Natural killer cell (primary cell): ENCODE measurements at regions not wholly inside any gene's neighbourhood (a gene's known extent, or its start where the extent isn't known, plus 50 kb on each side); places are given as distances from the start of the nearest gene placed in this dataset.

ENCODE experiments used
- ATAC-seq, 3 donors: fragments of 150-1000 bp in 2 of 3; fragments of 200-7000 bp in 1 of 3; cut with Tn5 transposase; 1 replicate in 1 of 3; 2 replicates in 2 of 3; pipeline ENCODE4 v1.10.0; 2021; ENCODE audit warnings: mild to moderate bottlenecking in 2 of 3, moderate library complexity in 2 of 3
- DNase-seq, 2 donors: peaks; one replicate each; pipeline versions ENCODE4 v3.0.0 to v3.0.0-alpha.2; 2013 to 2021; ENCODE audit warnings: mixed read lengths in 1 of 2
- H3K27ac ChIP-seq: one replicate; pipeline ENCODE4 v1.5.1; 2013; ENCODE audit warnings: mild to moderate bottlenecking, low read length
- H3K27me3 ChIP-seq: one replicate; pipeline ENCODE4 v1.6.1; 2013; ENCODE audit warnings: low read length; ENCODE audit not compliant: control insufficient read depth, insufficient read depth
- H3K36me3 ChIP-seq: one replicate; pipeline ENCODE4 v1.6.1; 2013; ENCODE audit warnings: low read length; ENCODE audit not compliant: control insufficient read depth, insufficient read depth
- H3K4me1 ChIP-seq: one replicate; pipeline ENCODE4 v1.6.1; 2013; ENCODE audit warnings: low read length; ENCODE audit not compliant: control insufficient read depth, insufficient read depth
- H3K4me3 ChIP-seq: one replicate; pipeline ENCODE4 v1.5.1; 2013; ENCODE audit warnings: low read length
- H3K9me3 ChIP-seq: one replicate; pipeline ENCODE4 v1.6.1; 2013; ENCODE audit warnings: low read length; ENCODE audit not compliant: control insufficient read depth, insufficient read depth
- H3K27ac Mint-ChIP-seq, 2 donors: one replicate each; pipeline ENCODE4 v1.8.0; 2022; ENCODE audit warnings: mild to moderate bottlenecking in 2 of 2, mixed read lengths in 2 of 2, moderate library complexity in 1 of 2
- H3K27me3 Mint-ChIP-seq, 2 donors: one replicate each; pipeline ENCODE4 v1.8.0; 2022; ENCODE audit warnings: low read depth in 2 of 2, mixed read lengths in 2 of 2
- H3K36me3 Mint-ChIP-seq: one replicate; pipeline ENCODE4 v1.8.0; 2022; ENCODE audit warnings: mixed read lengths
- H3K4me1 Mint-ChIP-seq, 2 donors: one replicate each; pipeline ENCODE4 v1.8.0; 2022; ENCODE audit warnings: mixed read lengths in 2 of 2
- H3K4me3 Mint-ChIP-seq: one replicate; pipeline ENCODE4 v1.8.0; 2022; ENCODE audit warnings: mild to moderate bottlenecking, moderate library complexity, mixed read lengths
- H3K9me3 Mint-ChIP-seq, 2 donors: one replicate each; pipeline ENCODE4 v1.8.0; 2022; ENCODE audit warnings: mixed read lengths in 2 of 2
- WGBS: methylation state at CpG from one replicate; pipeline ENCODE4 v1.1.7; 2013; ENCODE audit warnings: missing lambda C conversion rate; ENCODE audit not compliant: insufficient coverage; 5-methylcytosine and 5-hydroxymethylcytosine counted together
- intact Hi-C: fragments of 100-400 bp; cut with micrococcal nuclease; formaldehyde crosslinking; loops from one replicate; pipeline ENCODE4 v1.14.2; 2022
- TF ChIP-seq, protein P1 (sequence below): fragments of 200-600 bp; IDR thresholded peaks from one replicate; pipeline ENCODE4 v1.8.0; 2022; ENCODE audit warnings: antibody characterized with exemption

DNA sequence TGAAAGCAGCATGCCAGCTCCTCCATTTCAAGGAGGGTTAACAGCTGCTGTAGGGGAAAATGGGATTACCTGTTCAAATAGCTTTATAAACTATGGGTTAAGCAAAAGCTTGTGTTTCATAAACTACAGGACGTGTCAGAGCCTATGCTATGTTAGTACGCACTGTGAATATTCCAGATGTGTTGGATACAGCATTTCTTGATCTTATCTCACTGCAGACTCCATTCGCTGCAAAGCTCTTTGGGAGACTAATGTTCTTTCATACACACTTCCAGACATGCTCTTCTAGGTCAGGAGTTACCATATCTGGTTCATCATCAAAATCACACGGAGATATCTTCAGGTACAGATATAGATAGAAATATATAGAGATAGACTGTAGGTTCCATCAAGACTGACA is 281.2 kb upstream of the FAM241A start:
- TF ChIP-seq, protein P1, sequence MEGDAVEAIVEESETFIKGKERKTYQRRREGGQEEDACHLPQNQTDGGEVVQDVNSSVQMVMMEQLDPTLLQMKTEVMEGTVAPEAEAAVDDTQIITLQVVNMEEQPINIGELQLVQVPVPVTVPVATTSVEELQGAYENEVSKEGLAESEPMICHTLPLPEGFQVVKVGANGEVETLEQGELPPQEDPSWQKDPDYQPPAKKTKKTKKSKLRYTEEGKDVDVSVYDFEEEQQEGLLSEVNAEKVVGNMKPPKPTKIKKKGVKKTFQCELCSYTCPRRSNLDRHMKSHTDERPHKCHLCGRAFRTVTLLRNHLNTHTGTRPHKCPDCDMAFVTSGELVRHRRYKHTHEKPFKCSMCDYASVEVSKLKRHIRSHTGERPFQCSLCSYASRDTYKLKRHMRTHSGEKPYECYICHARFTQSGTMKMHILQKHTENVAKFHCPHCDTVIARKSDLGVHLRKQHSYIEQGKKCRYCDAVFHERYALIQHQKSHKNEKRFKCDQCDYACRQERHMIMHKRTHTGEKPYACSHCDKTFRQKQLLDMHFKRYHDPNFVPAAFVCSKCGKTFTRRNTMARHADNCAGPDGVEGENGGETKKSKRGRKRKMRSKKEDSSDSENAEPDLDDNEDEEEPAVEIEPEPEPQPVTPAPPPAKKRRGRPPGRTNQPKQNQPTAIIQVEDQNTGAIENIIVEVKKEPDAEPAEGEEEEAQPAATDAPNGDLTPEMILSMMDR = no peak
- Histone ChIP-seq H3K9me3 (no peaks in the 10 kb centered on the region), H3K36me3 (no peaks in the 10 kb centered on the region), H3K27me3 (no peaks in the 10 kb centered on the region), H3K4me1 (no peaks in the 10 kb centered on the region), H3K4me3 (no peak overlapping the region), H3K27ac (no peak overlapping the region)
- ATAC-seq (no peak), DNase-seq (no peak)
- no peak overlapping the region for H3K27ac Mint-ChIP-seq
- 87% methylated on average over 4 of the region's 4 CpGs for WGBS
- H3K27me3 Mint-ChIP-seq = no peaks in the 10 kb centered on the region
- no peaks in the 10 kb centered on the region for H3K4me1 Mint-ChIP-seq
- intact Hi-C loops = no loop called here
- H3K9me3 Mint-ChIP-seq = peaks cover 6 to 10% of the 10 kb centered on the region in 2 donors
- H3K36me3 Mint-ChIP-seq = no peaks in the 10 kb centered on the region
- H3K4me3 Mint-ChIP-seq = no peak overlapping the region

DNA sequence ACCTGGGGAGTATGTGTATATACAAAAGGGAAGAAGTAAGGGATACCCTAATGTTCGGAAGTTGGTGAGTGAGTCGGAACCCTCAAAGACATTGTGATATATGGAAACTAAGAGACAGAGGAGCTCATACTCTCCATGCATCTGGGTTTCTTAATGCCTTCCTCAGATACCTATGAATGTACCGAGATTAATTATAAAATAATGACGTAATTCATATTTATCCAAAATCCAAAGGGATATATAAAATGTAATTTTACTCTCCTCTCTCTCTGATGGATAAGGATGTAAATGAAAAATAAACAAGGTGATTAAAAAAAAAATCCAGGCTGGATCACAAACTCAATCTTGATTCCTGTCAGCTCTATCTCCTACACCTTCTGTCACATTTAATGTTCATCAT is 275.9 kb upstream of the FAM241A start:
- Mint-ChIP-seq H3K36me3 (no peaks in the 10 kb centered on the region), H3K27me3 (no peaks in the 10 kb centered on the region), H3K9me3 (peaks cover 6 to 8% of the 10 kb centered on the region in 2 donors), H3K4me1 (no peaks in the 10 kb centered on the region), H3K27ac (no peak overlapping the region), H3K4me3 (no peak overlapping the region)
- H3K36me3 ChIP-seq = no peaks in the 10 kb centered on the region
- DNase-seq = no peak
- intact Hi-C loops = no loop called here
- no peaks in the 10 kb centered on the region for H3K9me3 ChIP-seq
- no peak for ATAC-seq
- 89% methylated on average over 2 of the region's 4 CpGs for WGBS
- no peaks in the 10 kb centered on the region for H3K4me1 ChIP-seq
- TF ChIP-seq, protein P1 = no peak
- no peaks in the 10 kb centered on the region for H3K27me3 ChIP-seq
- no peak overlapping the region for H3K27ac ChIP-seq
- no peak overlapping the region for H3K4me3 ChIP-seq

DNA sequence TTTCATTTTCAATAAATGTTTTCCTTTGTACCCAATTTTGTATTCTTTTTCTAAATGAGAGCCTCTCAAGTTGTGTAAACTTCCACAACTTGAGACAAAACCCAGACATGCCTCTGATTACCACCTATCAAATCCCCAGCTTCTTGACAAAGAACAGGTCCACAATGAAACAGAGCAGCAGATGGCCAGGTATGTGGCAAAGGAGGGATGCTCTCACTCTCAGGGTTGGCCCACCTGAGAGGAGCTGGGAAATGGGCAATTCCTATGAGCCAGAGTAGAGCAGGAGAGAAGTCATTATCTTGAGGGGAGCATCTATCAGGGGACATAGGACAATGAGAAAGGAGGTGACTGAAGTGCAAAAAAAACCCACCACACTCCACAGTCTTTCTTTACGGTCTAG is 273.5 kb upstream of the FAM241A start:
- WGBS = 86% methylated on average over 1 of the region's 1 CpG
- Mint-ChIP-seq H3K36me3 (no peaks in the 10 kb centered on the region), H3K9me3 (peaks cover 3 to 4% of the 10 kb centered on the region in 2 donors), H3K27me3 (no peaks in the 10 kb centered on the region), H3K4me1 (no peaks in the 10 kb centered on the region), H3K4me3 (no peak overlapping the region), H3K27ac (no peak overlapping the region)
- Histone ChIP-seq H3K9me3 (no peaks in the 10 kb centered on the region), H3K27me3 (no peaks in the 10 kb centered on the region), H3K27ac (no peak overlapping the region), H3K4me3 (no peak overlapping the region), H3K36me3 (no peaks in the 10 kb centered on the region), H3K4me1 (no peaks in the 10 kb centered on the region)
- intact Hi-C loops = no loop called here
- TF ChIP-seq, protein P1 = no peak
- no peak for DNase-seq
- ATAC-seq = no peak

DNA sequence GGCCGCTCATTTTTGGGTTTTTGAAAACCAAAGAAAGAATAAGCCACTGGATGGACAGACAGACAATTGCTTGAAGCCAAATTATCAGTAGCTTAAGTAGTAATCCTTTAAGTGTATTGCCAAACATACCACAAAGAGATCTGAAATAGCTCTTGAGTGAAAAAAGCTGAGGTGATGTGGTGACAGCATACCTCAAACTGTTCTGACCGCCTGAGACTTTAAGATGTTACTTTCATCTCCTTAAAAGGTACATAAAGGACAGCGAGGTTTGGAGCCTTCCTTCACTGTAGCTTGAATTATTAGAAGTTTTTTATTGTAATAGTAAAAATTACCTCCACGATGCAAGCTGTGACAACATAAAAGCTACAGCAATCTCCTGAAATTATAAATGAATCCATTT is 271.5 kb upstream of the FAM241A start:
- ATAC-seq (no peak), DNase-seq (no peak)
- Mint-ChIP-seq H3K4me3 (no peak overlapping the region), H3K36me3 (no peaks in the 10 kb centered on the region), H3K27ac (no peak overlapping the region), H3K4me1 (no peaks in the 10 kb centered on the region), H3K9me3 (peaks cover 0 to 2% of the 10 kb centered on the region in 2 donors), H3K27me3 (no peaks in the 10 kb centered on the region)
- intact Hi-C loops = no loop called here
- Histone ChIP-seq H3K27ac (no peak overlapping the region), H3K9me3 (no peaks in the 10 kb centered on the region), H3K36me3 (no peaks in the 10 kb centered on the region), H3K4me1 (no peaks in the 10 kb centered on the region), H3K4me3 (no peak overlapping the region), H3K27me3 (no peaks in the 10 kb centered on the region)
- WGBS = 85% methylated on average over 2 of the region's 4 CpGs
- TF ChIP-seq, protein P1 = no peak
